ENCODE measurements at regions not wholly inside any gene's neighbourhood (a gene's known extent, or its start where the extent isn't known, plus 50 kb on each side); places are given as distances from the start of the nearest gene placed in this dataset.
"Not testable (repeated sequence)": the region's sequence is repeated elsewhere in the genome, so short reads cannot be mapped to it uniquely, and the experiment has no call there.

GRCh38 chr15:22631789-22632188 lies 154.7 kb upstream of the NIPA1 start:
- H3K27ac ChIP-seq (ENCODE audit: low read length in 2 of 2); H3K4me3 Mint-ChIP-seq; H4K20me1 ChIP-seq (ENCODE audit: control insufficient read depth, insufficient read depth, low read length, poor library complexity, severe bottlenecking); ATAC-seq (ENCODE audit: low read depth); H3K27ac Mint-ChIP-seq; CTCF ChIA-PET; H3K79me2 ChIP-seq (ENCODE audit: control insufficient read depth, insufficient read depth, low read length); POLR2A ChIA-PET; H3K27me3 Mint-ChIP-seq; H2AFZ ChIP-seq (ENCODE audit: insufficient read depth, low read depth, low read length, poor library complexity, severe bottlenecking); H3K9ac ChIP-seq (ENCODE audit: low read length); H3K4me1 ChIP-seq (ENCODE audit: control insufficient read depth in 2 of 2, insufficient read depth in 2 of 2, low read length in 2 of 2); intact Hi-C loops (cut with micrococcal nuclease); H3K4me1 Mint-ChIP-seq; H3K27me3 ChIP-seq (replicated peaks in 1 of 4; ENCODE audit: control extremely low read depth in 1 of 4, control insufficient read depth in 3 of 4, insufficient read depth in 4 of 4, low read length in 3 of 4); DNase-seq; H3K9me3 Mint-ChIP-seq (ENCODE audit: insufficient read depth); H3K4me3 ChIP-seq (ENCODE audit: control extremely low read depth in 1 of 5, extremely low read depth in 1 of 5, insufficient read depth in 1 of 5, low read depth in 2 of 5, low read length in 4 of 5); H3K36me3 ChIP-seq (replicated peaks in 1 of 2; ENCODE audit: control extremely low read depth in 1 of 2, control insufficient read depth in 1 of 2, extremely low read depth in 1 of 2, insufficient read depth in 2 of 2, low read length in 1 of 2); H3K9me3 ChIP-seq (ENCODE audit: control extremely low read depth in 1 of 3, control insufficient read depth in 2 of 3, insufficient read depth in 1 of 3, low read length in 2 of 3); H3K4me2 ChIP-seq (replicated peaks; ENCODE audit: low read depth, low read length, poor library complexity, severe bottlenecking): not testable (repeated sequence)
- WGBS (ENCODE audit: insufficient coverage): no CpG with 5 or more reads among the region's 3 CpGs

GRCh38 chr15:22639983-22640382 lies 146.5 kb upstream of the NIPA1 start:
- H3K27ac ChIP-seq (ENCODE audit: low read length in 2 of 2); H3K27me3 ChIP-seq (replicated peaks in 1 of 4; ENCODE audit: control extremely low read depth in 1 of 4, control insufficient read depth in 3 of 4, insufficient read depth in 4 of 4, low read length in 3 of 4); H4K20me1 ChIP-seq (ENCODE audit: control insufficient read depth, insufficient read depth, low read length, poor library complexity, severe bottlenecking); intact Hi-C loops (cut with micrococcal nuclease); H3K4me1 Mint-ChIP-seq; H3K9ac ChIP-seq (ENCODE audit: low read length); H3K36me3 ChIP-seq (replicated peaks in 1 of 2; ENCODE audit: control extremely low read depth in 1 of 2, control insufficient read depth in 1 of 2, extremely low read depth in 1 of 2, insufficient read depth in 2 of 2, low read length in 1 of 2); H3K4me1 ChIP-seq (ENCODE audit: control insufficient read depth in 2 of 2, insufficient read depth in 2 of 2, low read length in 2 of 2); DNase-seq; H3K79me2 ChIP-seq (ENCODE audit: control insufficient read depth, insufficient read depth, low read length); H3K27ac Mint-ChIP-seq; CTCF ChIA-PET; H3K9me3 Mint-ChIP-seq (ENCODE audit: insufficient read depth); H3K9me3 ChIP-seq (ENCODE audit: control extremely low read depth in 1 of 3, control insufficient read depth in 2 of 3, insufficient read depth in 1 of 3, low read length in 2 of 3); ATAC-seq (ENCODE audit: low read depth); H2AFZ ChIP-seq (ENCODE audit: insufficient read depth, low read depth, low read length, poor library complexity, severe bottlenecking); H3K4me3 ChIP-seq (ENCODE audit: control extremely low read depth in 1 of 5, extremely low read depth in 1 of 5, insufficient read depth in 1 of 5, low read depth in 2 of 5, low read length in 4 of 5); H3K4me2 ChIP-seq (replicated peaks; ENCODE audit: low read depth, low read length, poor library complexity, severe bottlenecking); H3K4me3 Mint-ChIP-seq; POLR2A ChIA-PET: not testable (repeated sequence)
- peaks cover 19% of the 10 kb centered on the region for H3K27me3 Mint-ChIP-seq
- no CpG with 5 or more reads among the region's 2 CpGs for WGBS (ENCODE audit: insufficient coverage)

- CTCF ChIA-PET; H3K27me3 Mint-ChIP-seq; H3K27me3 ChIP-seq (replicated peaks in 1 of 4; ENCODE audit: control extremely low read depth in 1 of 4, control insufficient read depth in 3 of 4, insufficient read depth in 4 of 4, low read length in 3 of 4); H3K9ac ChIP-seq (ENCODE audit: low read length); H3K9me3 Mint-ChIP-seq (ENCODE audit: insufficient read depth); H3K4me3 ChIP-seq (ENCODE audit: control extremely low read depth in 1 of 5, extremely low read depth in 1 of 5, insufficient read depth in 1 of 5, low read depth in 2 of 5, low read length in 4 of 5); H3K36me3 ChIP-seq (replicated peaks in 1 of 2; ENCODE audit: control extremely low read depth in 1 of 2, control insufficient read depth in 1 of 2, extremely low read depth in 1 of 2, insufficient read depth in 2 of 2, low read length in 1 of 2); POLR2A ChIA-PET; H3K27ac ChIP-seq (ENCODE audit: low read length in 2 of 2); H2AFZ ChIP-seq (ENCODE audit: insufficient read depth, low read depth, low read length, poor library complexity, severe bottlenecking); H3K79me2 ChIP-seq (ENCODE audit: control insufficient read depth, insufficient read depth, low read length); H3K4me1 Mint-ChIP-seq; H3K9me3 ChIP-seq (ENCODE audit: control extremely low read depth in 1 of 3, control insufficient read depth in 2 of 3, insufficient read depth in 1 of 3, low read length in 2 of 3); H3K4me3 Mint-ChIP-seq; DNase-seq; intact Hi-C loops (cut with micrococcal nuclease); H4K20me1 ChIP-seq (ENCODE audit: control insufficient read depth, insufficient read depth, low read length, poor library complexity, severe bottlenecking); H3K27ac Mint-ChIP-seq; H3K4me1 ChIP-seq (ENCODE audit: control insufficient read depth in 2 of 2, insufficient read depth in 2 of 2, low read length in 2 of 2); ATAC-seq (ENCODE audit: low read depth); H3K4me2 ChIP-seq (replicated peaks; ENCODE audit: low read depth, low read length, poor library complexity, severe bottlenecking): not testable (repeated sequence)
- WGBS (ENCODE audit: insufficient coverage): 78% methylated on average over 1 of the region's 4 CpGs
Observed at GRCh38 chr15:22649458-22649857, 137.0 kb upstream of the NIPA1 start.

GRCh38 chr15:22651179-22651578 lies 135.3 kb upstream of the NIPA1 start:
- H3K4me1 Mint-ChIP-seq; H3K36me3 ChIP-seq (replicated peaks in 1 of 2; ENCODE audit: control extremely low read depth in 1 of 2, control insufficient read depth in 1 of 2, extremely low read depth in 1 of 2, insufficient read depth in 2 of 2, low read length in 1 of 2); H3K4me2 ChIP-seq (replicated peaks; ENCODE audit: low read depth, low read length, poor library complexity, severe bottlenecking); CTCF ChIA-PET; H3K27me3 ChIP-seq (replicated peaks in 1 of 4; ENCODE audit: control extremely low read depth in 1 of 4, control insufficient read depth in 3 of 4, insufficient read depth in 4 of 4, low read length in 3 of 4); H3K27me3 Mint-ChIP-seq; H3K9ac ChIP-seq (ENCODE audit: low read length); H3K4me1 ChIP-seq (ENCODE audit: control insufficient read depth in 2 of 2, insufficient read depth in 2 of 2, low read length in 2 of 2); H3K9me3 ChIP-seq (ENCODE audit: control extremely low read depth in 1 of 3, control insufficient read depth in 2 of 3, insufficient read depth in 1 of 3, low read length in 2 of 3); H4K20me1 ChIP-seq (ENCODE audit: control insufficient read depth, insufficient read depth, low read length, poor library complexity, severe bottlenecking); H3K9me3 Mint-ChIP-seq (ENCODE audit: insufficient read depth); H2AFZ ChIP-seq (ENCODE audit: insufficient read depth, low read depth, low read length, poor library complexity, severe bottlenecking); H3K4me3 ChIP-seq (ENCODE audit: control extremely low read depth in 1 of 5, extremely low read depth in 1 of 5, insufficient read depth in 1 of 5, low read depth in 2 of 5, low read length in 4 of 5); DNase-seq; H3K27ac ChIP-seq (ENCODE audit: low read length in 2 of 2); H3K4me3 Mint-ChIP-seq; intact Hi-C loops (cut with micrococcal nuclease); ATAC-seq (ENCODE audit: low read depth); POLR2A ChIA-PET; H3K79me2 ChIP-seq (ENCODE audit: control insufficient read depth, insufficient read depth, low read length); H3K27ac Mint-ChIP-seq: not testable (repeated sequence)
- no CpG with 5 or more reads among the region's 2 CpGs for WGBS (ENCODE audit: insufficient coverage)
